Stimulated activated CD8-positive, alpha-beta memory T cell treated with anti-CD3 and anti-CD28 coated beads, Interleukin-15, amount 100 ng/mL, for 4 hours (primary cell): ENCODE measurements at regions not wholly inside any gene's neighbourhood (a gene's known extent, or its start where the extent isn't known, plus 50 kb on each side); places are given as distances from the start of the nearest gene placed in this dataset.

Experiments used
- DNase-seq, 2 donors: peaks; one replicate each; pipeline ENCODE4 v3.0.0-alpha.2; 2020; ENCODE audit warnings: low read depth in 2 of 2

DNA sequence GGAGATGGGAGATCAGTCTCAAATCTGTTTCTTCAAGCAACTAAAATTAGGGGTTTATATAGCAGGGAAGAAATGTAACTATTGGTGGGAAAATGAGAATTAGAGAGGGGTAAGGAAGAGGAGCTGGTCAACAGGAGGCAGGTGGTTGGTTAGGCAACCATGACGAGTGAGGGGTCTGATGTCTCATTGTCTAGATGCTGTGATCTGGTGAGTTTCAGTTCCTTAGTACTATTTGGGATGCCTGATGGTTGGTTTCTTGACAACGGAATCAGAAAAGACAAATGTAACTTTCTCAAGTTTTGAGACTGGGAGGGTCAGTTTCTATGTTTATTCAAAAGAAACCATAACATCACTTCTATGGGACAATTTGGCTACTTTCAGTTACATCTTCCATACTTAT, 415.3 kb upstream of the C16orf82 start:
- DNase-seq = no peak

DNA sequence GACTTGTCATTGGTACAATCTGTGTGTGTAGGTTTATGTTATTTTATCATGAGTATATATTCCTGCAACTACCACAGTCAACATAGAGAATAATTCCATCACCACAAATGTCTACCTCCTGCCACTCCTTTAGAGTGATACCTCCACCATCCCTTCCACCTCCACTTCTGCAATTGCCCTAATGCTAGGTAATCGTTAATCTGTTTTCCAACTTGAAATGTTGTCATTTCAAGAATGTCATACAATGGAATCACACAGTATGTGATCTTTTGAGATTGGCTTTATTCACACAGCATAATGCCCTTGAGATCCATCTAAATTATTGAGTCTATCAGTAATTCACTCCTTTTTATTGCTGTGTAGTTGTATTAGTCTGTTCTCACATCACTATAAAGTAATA, 414.8 kb upstream of the C16orf82 start:
- no peak for DNase-seq

DNA sequence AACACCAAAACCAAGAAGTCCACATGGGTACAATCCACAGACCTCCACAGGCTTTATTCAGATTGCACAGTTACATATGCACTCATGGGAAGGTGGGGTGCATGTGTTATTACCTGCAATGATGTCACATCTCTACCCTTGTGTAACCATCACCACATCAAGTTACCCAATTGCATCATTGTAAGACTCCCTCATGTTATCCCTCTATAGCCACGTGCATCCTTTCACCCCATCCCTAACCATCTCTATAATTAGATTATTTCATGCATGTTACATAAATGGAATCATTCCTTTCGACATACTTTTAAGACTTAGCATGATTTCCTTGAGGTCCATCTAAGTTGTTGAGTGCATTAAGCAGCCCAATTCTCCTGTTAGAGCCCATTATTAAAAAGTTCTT, 408.2 kb upstream of the C16orf82 start:
- DNase-seq = no peak

DNA sequence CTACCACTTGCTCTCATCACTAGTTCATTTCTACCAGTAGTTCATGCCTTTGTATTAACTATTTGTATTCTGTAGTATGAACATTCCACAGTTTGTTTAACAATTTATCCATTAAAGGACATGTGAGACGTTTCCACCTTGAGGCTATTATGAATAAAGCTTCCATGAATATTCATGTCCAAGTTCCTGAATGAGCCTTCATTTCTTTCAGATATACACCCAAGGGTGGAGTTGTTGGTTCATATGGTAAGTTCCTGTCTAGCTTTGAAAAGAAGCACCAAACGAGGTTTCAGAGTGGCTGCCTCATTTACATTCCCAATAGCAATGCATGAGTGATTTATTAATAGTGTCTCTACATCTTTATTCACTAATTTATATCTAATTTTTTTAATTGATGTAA, 407.8 kb upstream of the C16orf82 start:
- DNase-seq = no peak

DNA sequence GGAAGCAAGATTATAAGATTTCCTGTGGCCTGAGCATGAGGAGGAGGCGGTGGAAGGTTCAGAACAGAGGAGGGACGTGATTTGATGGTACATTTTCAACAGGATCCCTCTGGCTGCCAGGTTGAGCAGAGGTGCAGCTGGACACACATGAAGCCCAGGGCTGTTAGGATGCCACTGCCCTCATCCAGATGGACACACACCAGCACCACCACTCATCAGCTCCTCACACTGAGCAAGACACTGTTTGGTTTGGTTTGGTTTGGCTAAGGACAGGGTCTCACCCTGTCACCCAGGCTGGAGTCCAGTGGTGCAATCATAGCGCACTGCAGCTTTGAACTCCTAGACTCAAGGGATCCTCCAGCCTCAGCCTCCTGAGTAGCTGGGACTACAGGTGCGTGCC, 402.6 kb upstream of the C16orf82 start:
- no peak for DNase-seq

DNA sequence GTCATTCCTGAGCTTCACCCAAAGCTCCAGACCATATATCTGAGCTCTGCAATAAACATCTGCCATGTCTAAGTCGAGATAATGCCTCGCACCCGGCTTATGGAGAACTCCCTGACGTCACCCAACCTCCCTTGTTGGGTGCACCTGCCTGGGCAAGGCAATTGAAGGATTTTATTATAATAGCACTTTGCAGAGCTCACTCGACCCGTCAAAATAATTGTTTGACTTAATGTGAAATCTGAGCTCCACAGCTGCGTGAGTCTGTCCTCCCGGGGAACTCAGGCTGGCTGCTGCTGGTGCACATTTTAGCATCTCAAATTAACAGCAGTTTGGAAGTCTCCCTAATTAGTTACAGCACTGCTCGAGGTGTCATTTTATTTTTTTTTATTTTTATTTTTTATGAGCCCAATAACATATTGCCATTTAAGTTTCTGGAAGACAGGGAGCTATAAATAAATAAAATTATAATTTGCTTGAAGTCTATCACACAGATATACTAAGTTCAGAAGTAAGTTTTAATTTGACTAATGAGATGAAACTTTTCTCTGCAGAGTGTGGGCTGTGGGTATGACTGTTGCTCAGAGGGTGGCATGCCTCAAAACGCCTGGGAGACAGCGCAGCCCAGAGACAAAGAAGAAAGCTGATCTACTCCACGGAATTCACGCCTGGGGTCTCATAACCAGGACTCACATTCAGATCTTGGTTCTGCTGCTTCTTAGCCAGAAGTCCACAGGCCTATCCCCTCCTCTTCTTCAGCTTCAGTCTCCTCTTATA, 401.4 kb upstream of the C16orf82 start:
- DNase-seq = no peak

DNA sequence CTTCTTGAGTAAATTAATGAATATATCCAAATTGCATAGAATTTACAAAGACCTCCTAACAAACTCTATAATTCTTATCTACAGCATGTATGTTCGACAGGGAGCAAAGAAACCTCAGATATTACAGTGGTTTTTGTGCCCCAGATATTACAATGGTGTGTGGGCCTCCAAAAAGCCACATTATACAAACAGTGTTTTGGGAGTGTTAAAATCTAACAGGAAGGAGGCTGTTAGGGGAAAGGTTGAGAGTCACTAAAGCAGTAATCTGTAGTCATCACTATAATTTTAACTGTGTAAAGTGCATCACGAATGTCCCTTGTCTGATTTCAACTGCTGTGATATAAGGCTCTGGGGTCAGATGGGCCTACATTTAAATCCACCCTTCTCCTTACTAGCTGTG, 400.2 kb upstream of the C16orf82 start:
- no peak for DNase-seq

DNA sequence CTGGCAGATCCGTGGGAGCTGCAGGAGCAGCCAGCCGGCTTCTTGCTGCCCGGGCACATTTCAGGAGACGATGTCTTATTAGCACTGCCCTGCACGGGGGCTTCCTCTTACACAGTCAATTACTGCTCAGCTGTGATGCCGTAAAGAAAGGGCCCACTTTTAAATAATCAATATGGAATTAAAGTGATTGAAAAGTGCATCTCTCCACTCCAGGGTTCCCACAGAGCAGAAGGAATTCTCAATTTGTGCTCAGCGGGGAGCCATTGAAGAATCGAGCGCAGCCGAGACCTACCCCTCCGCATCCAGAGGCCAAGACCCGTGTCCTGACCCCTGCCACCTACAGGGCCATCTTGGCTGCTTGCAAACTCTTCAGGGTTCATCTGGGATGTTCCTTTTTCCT, 399.4 kb upstream of the C16orf82 start:
- DNase-seq = no peak

DNA sequence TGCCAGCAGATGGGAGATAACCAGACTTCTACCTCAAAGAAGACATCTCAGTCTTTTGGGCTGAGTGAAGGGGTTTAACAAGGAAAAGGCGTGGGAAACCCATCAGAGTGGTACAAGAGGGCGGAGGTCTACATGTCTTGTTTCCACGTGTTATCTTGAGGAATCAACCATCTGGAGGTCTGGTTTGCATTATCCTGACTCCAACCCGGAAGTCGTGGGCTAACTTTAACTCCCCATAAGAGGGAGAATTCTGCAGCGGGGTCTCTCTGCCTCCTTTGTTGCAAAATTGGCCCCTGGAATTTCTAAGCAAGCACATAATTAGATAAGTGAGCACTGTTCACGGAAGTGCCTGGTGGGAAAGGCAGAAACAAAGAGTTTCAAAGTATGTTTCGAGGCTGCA, 398.7 kb upstream of the C16orf82 start:
- DNase-seq = no peak

DNA sequence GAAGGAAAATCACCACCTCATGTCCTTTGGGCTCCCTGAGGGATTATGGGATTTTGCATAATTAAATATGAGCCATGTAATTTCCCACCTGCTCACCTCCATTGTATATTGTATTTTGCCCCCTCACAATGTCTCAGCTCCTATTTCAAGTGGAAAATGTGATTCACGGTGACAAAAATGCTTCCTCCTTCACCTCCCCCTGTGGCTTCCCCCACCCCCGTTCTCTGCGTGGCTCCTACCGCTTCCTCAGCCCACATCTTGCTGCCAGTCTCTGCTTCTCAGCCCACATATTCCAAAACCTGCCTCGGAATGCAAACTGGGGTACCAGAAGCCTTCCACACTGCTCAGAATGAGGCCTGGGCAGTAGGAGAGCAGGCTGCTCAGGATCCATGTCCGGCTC, 394.5 kb upstream of the C16orf82 start:
- peak; percentile 22 to 48 for DNase-seq

DNA sequence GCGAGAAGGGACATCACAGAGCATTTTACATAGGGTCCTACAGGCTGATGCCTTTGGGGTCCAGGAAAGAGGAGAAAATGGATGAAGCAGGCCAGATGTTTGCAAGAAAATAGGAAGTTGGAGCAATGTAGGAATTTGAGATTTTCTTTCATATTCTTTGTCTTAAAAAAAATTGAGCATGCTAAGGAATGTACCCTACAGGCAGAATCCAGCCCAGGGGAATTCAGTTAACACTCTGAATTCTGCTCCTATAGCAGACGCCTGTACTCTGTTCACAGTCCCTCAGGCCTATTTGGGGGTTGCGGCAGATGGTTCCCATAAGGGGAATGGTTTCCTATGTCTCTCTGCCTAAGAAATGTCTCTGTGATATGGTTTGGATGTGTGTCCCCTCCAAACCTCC, 393.7 kb upstream of the C16orf82 start:
- no peak for DNase-seq

DNA sequence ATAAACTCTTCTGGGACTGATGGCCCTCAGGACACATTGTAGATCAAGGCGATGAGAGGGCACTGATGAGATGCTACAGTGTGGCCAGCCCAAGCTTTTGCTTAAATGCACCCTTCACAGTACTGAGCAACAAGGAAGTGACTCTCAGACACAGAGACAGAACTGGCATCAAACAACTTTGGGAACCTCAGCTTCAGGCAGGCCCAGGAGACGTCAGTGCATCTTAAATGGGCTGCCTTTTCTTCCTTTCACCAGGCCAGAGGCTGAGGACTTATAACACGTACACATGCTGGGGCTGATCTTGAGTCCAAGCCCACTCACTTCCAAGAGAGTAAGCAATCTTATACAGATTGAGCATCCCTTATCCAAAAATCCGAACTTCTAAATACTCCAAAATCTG, 386.1 kb upstream of the C16orf82 start:
- no peak for DNase-seq

DNA sequence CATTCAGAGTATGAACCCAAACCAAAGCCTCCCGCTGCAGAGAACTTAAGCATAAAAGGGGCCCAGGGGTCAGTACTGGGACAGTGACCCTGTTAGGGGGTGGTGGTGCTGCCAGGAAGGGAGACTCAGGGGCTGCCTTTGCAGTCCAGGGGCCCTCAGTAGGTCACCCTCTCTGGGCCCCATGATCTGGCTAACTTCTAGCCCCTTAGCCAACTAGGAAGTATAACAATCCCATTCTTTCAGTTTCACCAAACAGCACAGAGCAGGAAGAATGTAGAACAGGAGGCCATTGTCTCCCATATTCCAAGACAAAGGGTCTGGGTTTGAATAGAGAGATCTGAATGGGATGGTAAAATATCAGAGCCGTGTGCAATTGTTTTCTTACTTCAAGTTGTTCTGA, 378.6 kb upstream of the C16orf82 start:
- DNase-seq = no peak

DNA sequence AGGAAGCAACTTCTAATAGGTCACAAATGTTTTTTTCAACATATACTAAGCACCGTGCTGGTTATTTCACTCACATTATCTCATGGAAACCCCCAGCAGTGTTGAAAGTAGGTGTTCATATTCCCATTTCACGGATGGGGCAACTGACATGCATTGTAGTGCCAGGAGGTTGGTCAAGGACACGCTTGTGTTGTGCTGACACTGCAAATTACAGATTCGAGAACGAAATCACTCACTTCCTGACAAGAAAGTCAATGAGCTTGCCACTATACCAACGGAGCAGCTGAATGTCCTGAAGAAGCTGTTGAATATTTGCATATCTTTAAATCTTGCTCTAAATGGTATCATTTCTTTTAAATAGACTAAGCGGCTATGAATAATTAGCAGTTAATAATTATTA, 378.0 kb upstream of the C16orf82 start:
- no peak for DNase-seq

DNA sequence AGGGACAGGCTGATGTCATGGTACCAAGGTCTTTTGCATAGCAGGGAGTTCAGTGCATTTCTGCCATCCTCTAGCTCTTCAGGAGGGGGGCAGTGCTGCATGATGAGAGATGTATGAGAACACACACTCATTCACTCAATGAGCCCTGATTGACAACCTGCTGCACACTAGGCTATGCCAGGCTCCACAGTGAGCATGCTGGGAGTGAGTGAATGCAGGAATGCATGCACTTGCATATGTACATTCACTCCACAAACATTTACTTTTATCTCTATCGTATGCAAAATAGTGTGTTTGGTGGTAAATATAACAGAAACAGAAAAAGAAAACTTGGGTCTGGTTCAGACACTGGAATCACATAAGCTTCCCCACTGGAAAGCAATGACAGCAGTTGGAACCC, 374.1 kb upstream of the C16orf82 start:
- no peak for DNase-seq

DNA sequence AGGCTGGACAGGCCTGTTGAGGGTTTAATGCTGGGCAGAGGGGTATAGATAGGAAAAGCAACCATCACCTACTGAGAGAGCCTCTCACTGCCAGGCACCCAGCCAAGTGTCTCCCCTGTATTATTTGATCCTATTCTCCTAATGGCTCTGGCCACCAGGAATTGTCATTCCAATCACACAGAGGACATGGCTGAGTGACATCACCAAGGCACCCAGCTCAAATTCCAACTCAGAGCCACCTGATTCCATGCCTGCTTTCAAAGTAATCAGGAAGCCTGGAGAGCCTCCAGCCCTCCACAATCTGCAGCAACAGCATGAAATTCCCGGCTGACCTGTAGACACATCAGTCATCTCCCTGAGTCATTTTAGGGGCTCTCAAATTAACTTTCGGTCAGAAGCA, 368.9 kb upstream of the C16orf82 start:
- DNase-seq = no peak

DNA sequence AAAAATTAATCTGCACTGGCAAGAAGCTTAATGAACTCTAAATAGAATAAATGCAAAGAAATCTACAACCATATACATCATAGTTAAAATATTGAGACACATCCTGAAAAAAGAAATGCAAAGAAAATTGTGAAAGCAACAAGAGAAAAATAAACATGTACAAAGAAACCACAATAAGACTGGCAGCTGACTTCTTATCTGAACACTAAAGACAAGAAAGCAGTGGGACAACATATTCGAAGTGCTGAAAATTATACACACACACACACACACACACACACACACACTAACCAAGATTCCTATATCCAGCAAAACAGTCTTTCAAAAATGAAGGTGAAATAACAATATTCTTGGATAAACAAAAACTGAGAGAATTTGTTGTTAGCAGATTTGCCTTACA, 366.5 kb upstream of the C16orf82 start:
- DNase-seq = no peak

DNA sequence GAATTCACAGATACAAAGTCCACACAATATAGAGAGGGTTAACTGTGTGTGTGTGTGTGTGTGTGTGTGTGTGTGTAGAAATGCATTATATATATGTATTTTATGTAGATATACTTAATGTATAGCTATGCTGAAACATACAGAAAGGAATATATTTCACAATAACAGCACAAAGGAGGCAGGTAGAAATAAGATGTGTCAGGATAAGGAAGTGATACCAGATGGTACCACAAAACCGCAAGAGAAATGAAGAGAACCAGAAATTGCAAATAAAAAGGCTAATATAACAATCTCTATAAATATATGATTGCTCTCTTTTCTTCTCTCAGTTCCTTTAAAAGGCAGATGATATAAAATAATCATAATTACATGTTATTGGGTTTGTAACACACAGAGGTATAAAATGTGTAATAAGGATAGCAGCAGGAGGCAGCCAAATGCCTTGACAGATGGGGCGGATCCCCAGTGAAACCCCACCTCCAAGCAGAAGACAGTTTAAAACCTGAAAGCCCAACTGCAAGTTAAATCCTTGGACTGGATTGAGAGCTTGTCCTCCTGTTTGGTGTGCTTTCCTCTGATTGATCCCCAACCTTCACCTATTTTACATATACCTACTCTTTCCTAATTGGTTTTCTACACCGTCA, 365.4 kb upstream of the C16orf82 start:
- DNase-seq = no peak

DNA sequence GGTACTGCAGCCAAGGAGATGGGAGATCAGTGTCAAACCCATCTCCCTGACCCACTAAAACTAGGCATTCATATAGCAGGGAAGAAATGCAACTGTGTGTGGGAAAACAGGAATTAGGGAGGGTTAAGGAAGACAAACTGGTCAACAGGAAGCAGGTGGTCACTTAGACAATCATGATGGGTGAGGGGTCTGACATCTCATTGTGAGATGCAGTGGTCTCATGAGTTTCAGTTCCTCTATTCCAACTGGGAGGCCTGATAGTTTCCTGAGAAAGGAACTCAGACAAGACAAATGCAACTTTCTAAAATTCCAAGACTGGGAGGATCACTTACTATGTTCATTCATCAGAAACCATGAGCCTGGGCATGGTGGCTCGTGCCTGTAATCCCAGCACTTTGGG, 361.4 kb upstream of the C16orf82 start:
- no peak for DNase-seq

DNA sequence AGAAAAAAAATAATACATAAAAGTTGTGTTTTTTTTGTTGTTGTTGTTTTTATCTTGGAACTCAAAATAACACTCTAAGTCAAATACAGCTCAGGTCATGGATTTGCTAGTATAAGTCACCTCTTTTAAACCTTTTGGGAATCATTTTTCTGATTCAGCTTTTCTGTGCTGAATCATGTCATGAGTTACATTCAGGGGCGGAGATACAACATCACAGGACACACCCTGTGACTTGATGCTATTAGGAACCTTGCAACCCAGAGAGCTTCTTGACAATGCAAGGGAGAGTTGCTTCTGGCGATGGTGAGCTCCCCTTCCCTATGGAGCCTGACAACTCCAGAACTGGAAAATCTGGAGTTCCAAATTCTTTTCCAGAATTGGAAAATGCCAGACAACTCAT, 358.3 kb upstream of the C16orf82 start:
- no peak for DNase-seq

DNA sequence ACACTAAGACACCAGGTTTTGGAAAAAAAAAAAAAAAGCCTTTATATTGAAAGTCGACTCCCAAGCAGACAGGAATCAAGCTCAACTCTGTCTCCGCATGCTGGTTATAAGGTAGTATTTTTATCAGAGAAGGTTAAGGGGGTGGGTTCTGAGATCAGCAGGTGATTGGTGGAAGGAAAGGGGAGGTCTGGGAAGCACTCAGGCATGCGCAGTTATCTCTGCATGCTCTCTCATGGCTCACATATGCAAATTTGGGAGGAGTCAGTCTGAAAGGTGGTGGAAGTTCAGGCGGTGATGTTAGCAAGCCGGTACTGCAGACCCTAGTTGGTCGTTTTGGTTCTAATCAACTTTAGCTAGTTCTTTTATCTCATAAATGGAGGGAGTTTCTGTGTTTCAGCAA, 357.6 kb upstream of the C16orf82 start:
- DNase-seq = no peak

DNA sequence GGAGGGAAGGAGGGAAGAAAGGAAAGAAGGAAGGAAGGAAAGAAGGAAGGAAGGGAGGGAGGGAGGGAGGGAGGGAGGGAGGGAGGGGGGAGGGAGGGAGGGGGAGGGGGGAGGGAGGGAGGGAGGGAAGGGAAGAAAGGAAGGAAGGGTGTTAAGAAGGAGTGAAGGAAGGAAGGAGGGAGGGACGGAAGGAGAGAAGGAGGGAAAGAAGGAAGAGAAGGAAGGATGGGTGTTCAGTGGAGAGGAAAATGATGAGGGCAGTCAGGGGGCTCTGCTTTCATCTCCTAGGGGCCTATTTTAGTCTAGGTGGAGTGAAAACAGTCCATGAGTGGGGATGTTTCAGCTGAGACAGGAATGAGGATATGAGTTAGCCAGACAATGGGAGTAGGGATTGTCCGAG, 357.0 kb upstream of the C16orf82 start:
- no peak for DNase-seq

DNA sequence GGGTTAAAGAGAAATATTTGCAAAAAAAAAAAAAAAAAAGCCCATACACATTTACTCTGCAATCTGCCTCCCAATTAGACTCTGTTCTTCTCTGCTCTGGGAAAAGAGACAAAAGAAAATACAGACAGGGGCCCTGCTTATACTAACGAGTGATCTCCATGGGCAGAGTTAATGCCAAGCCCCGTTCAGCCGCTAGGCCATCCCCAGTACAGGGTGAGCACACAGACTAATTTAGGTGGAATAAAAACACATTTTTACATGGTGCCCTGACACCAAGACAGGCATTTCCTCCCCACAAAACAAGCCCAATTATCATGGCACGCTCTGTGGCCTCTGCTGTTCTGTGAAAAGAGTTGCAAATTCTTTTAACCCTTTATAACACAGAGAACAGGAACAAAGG, 356.3 kb upstream of the C16orf82 start:
- DNase-seq = no peak

DNA sequence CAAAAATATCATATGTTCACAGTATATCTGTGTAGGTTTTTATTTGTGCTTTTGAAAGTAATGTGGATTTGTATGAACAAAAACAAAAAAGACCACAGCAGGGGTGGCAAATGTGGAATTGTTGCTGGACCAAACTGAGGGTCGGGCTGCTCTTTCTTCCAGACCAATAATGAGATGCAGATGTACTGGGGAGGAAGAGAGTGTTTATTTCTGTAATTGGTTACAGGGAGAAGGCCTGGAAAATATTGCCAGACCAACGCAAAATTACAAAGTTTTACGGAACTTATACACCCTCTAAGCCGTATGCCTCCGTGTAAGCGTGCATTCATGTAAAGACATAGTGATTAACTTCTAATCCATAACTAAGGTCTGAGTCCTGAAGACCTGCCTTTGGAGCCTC, 353.9 kb upstream of the C16orf82 start:
- no peak for DNase-seq
